ENCODE measurements at regions not wholly inside any gene's neighbourhood (a gene's known extent, or its start where the extent isn't known, plus 50 kb on each side); places are given as distances from the start of the nearest gene placed in this dataset.

GRCh38 chr14:56057767-56058166 is 60.4 kb upstream of the PELI2 start:
- TF ChIP-seq CTCF (conservative IDR thresholded peaks at IDR 0.05; ENCODE audit: low read depth, low read length) (no peak), EZH2 (IDR thresholded peaks at IDR 0.05; ENCODE audit: borderline replicate concordance, low read depth, low read length, poor library complexity, severe bottlenecking) (no peak)
